SK-N-SH treated with all-trans-retinoic acid at 6 μM for 48 hours (cell line): ENCODE measurements at regions not wholly inside any gene's neighbourhood (a gene's known extent, or its start where the extent isn't known, plus 50 kb on each side); places are given as distances from the start of the nearest gene placed in this dataset.

Experiments used
- ATAC-seq: fragments of 200-7000 bp; cut with Tn5 transposase; 3 replicates; pipeline ENCODE4 v1.9.1; 2020; ENCODE audit warnings: mild to moderate bottlenecking, moderate library complexity
- ARNTL ChIP-seq: fragments of 450-650 bp; formaldehyde crosslinking; IDR thresholded peaks from 2 replicates; pipeline ENCODE4 v1.5.0; 2020; ENCODE audit warnings: low read depth, mild to moderate bottlenecking, moderate library complexity, borderline replicate concordance
- BACH2 ChIP-seq: fragments of 250-450 bp; sonication (Bioruptor Pico); IDR thresholded peaks from 2 replicates; pipeline ENCODE4 v1.9.0; 2021; ENCODE audit warnings: mild to moderate bottlenecking, borderline replicate concordance
- CSDC2 ChIP-seq: fragments of 250-450 bp; sonication (Bioruptor Pico); IDR thresholded peaks from 2 replicates; pipeline ENCODE4 v1.5.0; 2020; ENCODE audit warnings: mild to moderate bottlenecking, moderate library complexity
- ESRRG ChIP-seq: fragments of 250-450 bp; sonication (Bioruptor Pico); IDR thresholded peaks from 2 replicates; pipeline ENCODE4 v1.6.1; 2021; ENCODE audit warnings: mild to moderate bottlenecking
- GLIS3 ChIP-seq: fragments of 250-450 bp; sonication (Bioruptor Pico); IDR thresholded peaks from 2 replicates; pipeline ENCODE4 v1.5.0; 2020; ENCODE audit warnings: mild to moderate bottlenecking, moderate library complexity
- ISL1 ChIP-seq: fragments of 250-450 bp; sonication (Bioruptor Pico); IDR thresholded peaks from 2 replicates; pipeline ENCODE4 v2.1.2; 2022; ENCODE audit warnings: mild to moderate bottlenecking, moderate library complexity
- OSR1 ChIP-seq: fragments of 250-450 bp; sonication (Bioruptor Pico); IDR thresholded peaks from 2 replicates; pipeline ENCODE4 v1.8.0; 2022; ENCODE audit warnings: moderate library complexity, mild to moderate bottlenecking, inconsistent platforms
- PPARA ChIP-seq: fragments of 250-450 bp; sonication (Bioruptor Pico); IDR thresholded peaks from 2 replicates; pipeline ENCODE4 v1.5.0; 2020; ENCODE audit warnings: mild to moderate bottlenecking, borderline replicate concordance
- RARB ChIP-seq: fragments of 250-450 bp; sonication (Bioruptor Pico); IDR thresholded peaks from 2 replicates; pipeline ENCODE4 v1.8.0; 2021; ENCODE audit warnings: mild to moderate bottlenecking, moderate library complexity
- SNAI2 ChIP-seq: fragments of 250-450 bp; sonication (Bioruptor Pico); IDR thresholded peaks from 2 replicates; pipeline ENCODE4 v1.5.0; 2020; ENCODE audit warnings: mild to moderate bottlenecking, moderate library complexity
- TCF4 ChIP-seq: fragments of 250-450 bp; sonication (Bioruptor Pico); IDR thresholded peaks from 2 replicates; pipeline ENCODE4 v1.8.0; 2021; ENCODE audit warnings: mild to moderate bottlenecking, moderate library complexity, borderline replicate concordance
- TOX ChIP-seq: fragments of 250-450 bp; sonication (Bioruptor Pico); IDR thresholded peaks from 2 replicates; pipeline ENCODE4 v1.8.0; 2021; ENCODE audit warnings: mild to moderate bottlenecking, moderate library complexity, borderline replicate concordance
- ZC3H10 ChIP-seq: fragments of 250-450 bp; sonication (Bioruptor Pico); IDR thresholded peaks from 2 replicates; pipeline ENCODE4 v1.5.1; 2021; ENCODE audit warnings: mild to moderate bottlenecking, moderate library complexity
- ZFP3 ChIP-seq: fragments of 250-450 bp; sonication (Bioruptor Pico); IDR thresholded peaks from 2 replicates; pipeline ENCODE4 v1.5.0; 2020; ENCODE audit warnings: mild to moderate bottlenecking, moderate library complexity
- ZFP30 ChIP-seq: fragments of 450-650 bp; formaldehyde crosslinking; IDR thresholded peaks from 2 replicates; pipeline ENCODE4 v1.5.0; 2022; ENCODE audit warnings: mild to moderate bottlenecking, moderate library complexity
- ZNF565 ChIP-seq: fragments of 450-650 bp; formaldehyde crosslinking; conservative IDR thresholded peaks from 2 replicates; pipeline ENCODE4 v1.5.0; 2020; ENCODE audit warnings: low read depth, mild to moderate bottlenecking, moderate library complexity
- ZNF70 ChIP-seq: fragments of 450-650 bp; formaldehyde crosslinking; IDR thresholded peaks from 2 replicates; pipeline ENCODE4 v1.5.0; 2020; ENCODE audit warnings: mild to moderate bottlenecking, moderate library complexity
- ZNF8 ChIP-seq: fragments of 450-650 bp; formaldehyde crosslinking; IDR thresholded peaks from 2 replicates; pipeline ENCODE4 v1.5.0; 2020; ENCODE audit warnings: mild to moderate bottlenecking, moderate library complexity
- TF ChIP-seq, protein P1 (sequence below): fragments of 250-450 bp; sonication (Bioruptor Pico); IDR thresholded peaks from 2 replicates; pipeline ENCODE4 v1.8.0; 2020; ENCODE audit warnings: mild to moderate bottlenecking, moderate library complexity, borderline replicate concordance
- TF ChIP-seq, protein P2 (sequence below): fragments of 250-450 bp; sonication (Bioruptor Pico); IDR thresholded peaks from 2 replicates; pipeline ENCODE4 v1.5.1; 2021; ENCODE audit warnings: mild to moderate bottlenecking, moderate library complexity
- TF ChIP-seq, protein P3 (sequence below): fragments of 250-450 bp; sonication (Bioruptor Pico); IDR thresholded peaks from 2 replicates; pipeline ENCODE4 v1.8.0; 2021; ENCODE audit warnings: low read depth, mild to moderate bottlenecking, moderate library complexity, borderline replicate concordance
- TF ChIP-seq, protein P4 (sequence below): fragments of 250-450 bp; sonication (Bioruptor Pico); IDR thresholded peaks from 2 replicates; pipeline ENCODE4 v1.5.1; 2020; ENCODE audit warnings: low read depth, mild to moderate bottlenecking, moderate library complexity
- TF ChIP-seq, protein P5 (sequence below): fragments of 250-450 bp; sonication (Bioruptor Pico); IDR thresholded peaks from 2 replicates; pipeline ENCODE4 v1.5.0; 2020; ENCODE audit warnings: mild to moderate bottlenecking, moderate library complexity

DNA sequence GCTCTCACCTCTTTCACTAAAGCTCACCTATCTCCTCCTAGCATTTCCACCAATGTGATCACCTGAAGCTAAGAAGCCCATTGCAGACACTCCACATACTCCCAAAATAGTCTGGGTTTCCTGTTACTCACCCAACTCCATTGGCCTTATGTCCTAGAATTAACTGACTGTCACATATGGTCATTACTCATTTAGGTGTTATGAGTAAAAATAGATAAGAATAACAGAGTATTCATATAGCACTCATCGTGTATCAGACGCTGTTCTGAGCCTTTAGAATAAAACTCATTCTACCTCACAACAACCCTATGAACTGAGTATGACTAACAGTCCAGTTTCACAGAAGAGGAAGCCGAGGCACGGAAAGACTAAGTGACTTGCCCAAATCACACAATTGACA lies 174.2 kb upstream of the NPVF start:
- no peak for ATAC-seq

DNA sequence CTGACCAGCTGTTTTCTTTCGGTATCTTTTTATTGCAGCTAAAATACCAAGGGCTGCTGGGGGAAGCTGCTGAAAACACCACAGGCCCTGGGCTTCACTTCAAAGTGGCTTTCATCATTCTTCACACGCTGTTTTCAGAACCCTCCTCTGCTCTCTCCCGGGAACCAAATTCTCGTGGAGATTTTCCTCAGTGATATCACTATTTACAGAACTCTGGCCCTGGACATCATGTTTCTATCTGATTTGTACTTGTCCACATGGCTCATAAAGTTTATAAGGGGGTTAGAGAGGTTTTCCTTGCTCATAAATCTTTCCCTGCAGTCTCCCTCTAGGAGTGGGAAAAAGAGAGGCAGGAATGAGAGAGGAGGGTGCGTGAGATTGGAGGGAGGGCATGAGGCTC lies 177.4 kb upstream of the NPVF start:
- ATAC-seq = no peak

More for the DNA sequence above, 174.2 kb upstream of the NPVF start:
- TF ChIP-seq ZC3H10 (CRISPR knock-in tag) (no peak), RARB (CRISPR knock-in tag) (no peak), TOX (CRISPR knock-in tag) (no peak), BACH2 (no peak), ARNTL (CRISPR knock-in tag) (no peak), ZNF8 (CRISPR knock-in tag) (no peak), GLIS3 (CRISPR knock-in tag) (no peak), ZFP3 (no peak), ESRRG (no peak), ZNF70 (CRISPR knock-in tag) (no peak), ZFP30 (no peak), CSDC2 (CRISPR knock-in tag) (no peak)
- TF ChIP-seq, protein P1, sequence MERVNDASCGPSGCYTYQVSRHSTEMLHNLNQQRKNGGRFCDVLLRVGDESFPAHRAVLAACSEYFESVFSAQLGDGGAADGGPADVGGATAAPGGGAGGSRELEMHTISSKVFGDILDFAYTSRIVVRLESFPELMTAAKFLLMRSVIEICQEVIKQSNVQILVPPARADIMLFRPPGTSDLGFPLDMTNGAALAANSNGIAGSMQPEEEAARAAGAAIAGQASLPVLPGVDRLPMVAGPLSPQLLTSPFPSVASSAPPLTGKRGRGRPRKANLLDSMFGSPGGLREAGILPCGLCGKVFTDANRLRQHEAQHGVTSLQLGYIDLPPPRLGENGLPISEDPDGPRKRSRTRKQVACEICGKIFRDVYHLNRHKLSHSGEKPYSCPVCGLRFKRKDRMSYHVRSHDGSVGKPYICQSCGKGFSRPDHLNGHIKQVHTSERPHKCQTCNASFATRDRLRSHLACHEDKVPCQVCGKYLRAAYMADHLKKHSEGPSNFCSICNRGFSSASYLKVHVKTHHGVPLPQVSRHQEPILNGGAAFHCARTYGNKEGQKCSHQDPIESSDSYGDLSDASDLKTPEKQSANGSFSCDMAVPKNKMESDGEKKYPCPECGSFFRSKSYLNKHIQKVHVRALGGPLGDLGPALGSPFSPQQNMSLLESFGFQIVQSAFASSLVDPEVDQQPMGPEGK (CRISPR knock-in tag) = no peak
- TF ChIP-seq, protein P2, sequence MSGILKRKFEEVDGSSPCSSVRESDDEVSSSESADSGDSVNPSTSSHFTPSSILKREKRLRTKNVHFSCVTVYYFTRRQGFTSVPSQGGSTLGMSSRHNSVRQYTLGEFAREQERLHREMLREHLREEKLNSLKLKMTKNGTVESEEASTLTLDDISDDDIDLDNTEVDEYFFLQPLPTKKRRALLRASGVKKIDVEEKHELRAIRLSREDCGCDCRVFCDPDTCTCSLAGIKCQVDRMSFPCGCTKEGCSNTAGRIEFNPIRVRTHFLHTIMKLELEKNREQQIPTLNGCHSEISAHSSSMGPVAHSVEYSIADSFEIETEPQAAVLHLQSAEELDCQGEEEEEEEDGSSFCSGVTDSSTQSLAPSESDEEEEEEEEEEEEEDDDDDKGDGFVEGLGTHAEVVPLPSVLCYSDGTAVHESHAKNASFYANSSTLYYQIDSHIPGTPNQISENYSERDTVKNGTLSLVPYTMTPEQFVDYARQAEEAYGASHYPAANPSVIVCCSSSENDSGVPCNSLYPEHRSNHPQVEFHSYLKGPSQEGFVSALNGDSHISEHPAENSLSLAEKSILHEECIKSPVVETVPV (CRISPR knock-in tag) = no peak
- TF ChIP-seq, protein P3, sequence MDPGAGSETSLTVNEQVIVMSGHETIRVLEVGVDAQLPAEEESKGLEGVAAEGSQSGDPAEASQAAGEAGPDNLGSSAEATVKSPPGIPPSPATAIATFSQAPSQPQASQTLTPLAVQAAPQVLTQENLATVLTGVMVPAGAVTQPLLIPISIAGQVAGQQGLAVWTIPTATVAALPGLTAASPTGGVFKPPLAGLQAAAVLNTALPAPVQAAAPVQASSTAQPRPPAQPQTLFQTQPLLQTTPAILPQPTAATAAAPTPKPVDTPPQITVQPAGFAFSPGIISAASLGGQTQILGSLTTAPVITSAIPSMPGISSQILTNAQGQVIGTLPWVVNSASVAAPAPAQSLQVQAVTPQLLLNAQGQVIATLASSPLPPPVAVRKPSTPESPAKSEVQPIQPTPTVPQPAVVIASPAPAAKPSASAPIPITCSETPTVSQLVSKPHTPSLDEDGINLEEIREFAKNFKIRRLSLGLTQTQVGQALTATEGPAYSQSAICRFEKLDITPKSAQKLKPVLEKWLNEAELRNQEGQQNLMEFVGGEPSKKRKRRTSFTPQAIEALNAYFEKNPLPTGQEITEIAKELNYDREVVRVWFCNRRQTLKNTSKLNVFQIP (CRISPR knock-in tag) = no peak

More for the DNA sequence above, 177.4 kb upstream of the NPVF start:
- TF ChIP-seq, protein P4, sequence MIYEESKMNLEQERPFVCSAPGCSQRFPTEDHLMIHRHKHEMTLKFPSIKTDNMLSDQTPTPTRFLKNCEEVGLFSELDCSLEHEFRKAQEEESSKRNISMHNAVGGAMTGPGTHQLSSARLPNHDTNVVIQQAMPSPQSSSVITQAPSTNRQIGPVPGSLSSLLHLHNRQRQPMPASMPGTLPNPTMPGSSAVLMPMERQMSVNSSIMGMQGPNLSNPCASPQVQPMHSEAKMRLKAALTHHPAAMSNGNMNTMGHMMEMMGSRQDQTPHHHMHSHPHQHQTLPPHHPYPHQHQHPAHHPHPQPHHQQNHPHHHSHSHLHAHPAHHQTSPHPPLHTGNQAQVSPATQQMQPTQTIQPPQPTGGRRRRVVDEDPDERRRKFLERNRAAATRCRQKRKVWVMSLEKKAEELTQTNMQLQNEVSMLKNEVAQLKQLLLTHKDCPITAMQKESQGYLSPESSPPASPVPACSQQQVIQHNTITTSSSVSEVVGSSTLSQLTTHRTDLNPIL (CRISPR knock-in tag) = no peak
- TF ChIP-seq TOX (CRISPR knock-in tag) = no peak
- no peak for TF ChIP-seq ZNF8 (CRISPR knock-in tag)
- TF ChIP-seq BACH2 = no peak
- no peak for TF ChIP-seq ZFP3
- no peak for TF ChIP-seq RARB (CRISPR knock-in tag)
- TF ChIP-seq GLIS3 (CRISPR knock-in tag) = no peak
- TF ChIP-seq ISL1 (CRISPR knock-in tag) = no peak
- TF ChIP-seq ZFP30 = no peak
- TF ChIP-seq SNAI2 (CRISPR knock-in tag) = no peak
- TF ChIP-seq ARNTL (CRISPR knock-in tag) = no peak
- no peak for TF ChIP-seq ZNF565 (CRISPR knock-in tag)
- TF ChIP-seq, protein P1 (CRISPR knock-in tag) = no peak
- no peak for TF ChIP-seq ZNF70 (CRISPR knock-in tag)
- no peak for TF ChIP-seq PPARA (CRISPR knock-in tag)
- TF ChIP-seq TCF4 (CRISPR knock-in tag) = no peak
- TF ChIP-seq ZC3H10 (CRISPR knock-in tag) = no peak
- TF ChIP-seq ESRRG = no peak
- TF ChIP-seq OSR1 = no peak
- TF ChIP-seq, protein P5, sequence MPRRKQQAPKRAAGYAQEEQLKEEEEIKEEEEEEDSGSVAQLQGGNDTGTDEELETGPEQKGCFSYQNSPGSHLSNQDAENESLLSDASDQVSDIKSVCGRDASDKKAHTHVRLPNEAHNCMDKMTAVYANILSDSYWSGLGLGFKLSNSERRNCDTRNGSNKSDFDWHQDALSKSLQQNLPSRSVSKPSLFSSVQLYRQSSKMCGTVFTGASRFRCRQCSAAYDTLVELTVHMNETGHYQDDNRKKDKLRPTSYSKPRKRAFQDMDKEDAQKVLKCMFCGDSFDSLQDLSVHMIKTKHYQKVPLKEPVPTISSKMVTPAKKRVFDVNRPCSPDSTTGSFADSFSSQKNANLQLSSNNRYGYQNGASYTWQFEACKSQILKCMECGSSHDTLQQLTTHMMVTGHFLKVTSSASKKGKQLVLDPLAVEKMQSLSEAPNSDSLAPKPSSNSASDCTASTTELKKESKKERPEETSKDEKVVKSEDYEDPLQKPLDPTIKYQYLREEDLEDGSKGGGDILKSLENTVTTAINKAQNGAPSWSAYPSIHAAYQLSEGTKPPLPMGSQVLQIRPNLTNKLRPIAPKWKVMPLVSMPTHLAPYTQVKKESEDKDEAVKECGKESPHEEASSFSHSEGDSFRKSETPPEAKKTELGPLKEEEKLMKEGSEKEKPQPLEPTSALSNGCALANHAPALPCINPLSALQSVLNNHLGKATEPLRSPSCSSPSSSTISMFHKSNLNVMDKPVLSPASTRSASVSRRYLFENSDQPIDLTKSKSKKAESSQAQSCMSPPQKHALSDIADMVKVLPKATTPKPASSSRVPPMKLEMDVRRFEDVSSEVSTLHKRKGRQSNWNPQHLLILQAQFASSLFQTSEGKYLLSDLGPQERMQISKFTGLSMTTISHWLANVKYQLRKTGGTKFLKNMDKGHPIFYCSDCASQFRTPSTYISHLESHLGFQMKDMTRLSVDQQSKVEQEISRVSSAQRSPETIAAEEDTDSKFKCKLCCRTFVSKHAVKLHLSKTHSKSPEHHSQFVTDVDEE (CRISPR knock-in tag) = no peak
